Cerebellar cortex (tissue), 1 donor: ENCODE measurements at regions not wholly inside any gene's neighbourhood (a gene's known extent, or its start where the extent isn't known, plus 50 kb on each side); places are given as distances from the start of the nearest gene placed in this dataset.

Experiments used
- DNase-seq: peaks from one replicate; pipeline ENCODE4 v3.0.0-alpha.2; 2015; ENCODE audit warnings: low spot score

DNA sequence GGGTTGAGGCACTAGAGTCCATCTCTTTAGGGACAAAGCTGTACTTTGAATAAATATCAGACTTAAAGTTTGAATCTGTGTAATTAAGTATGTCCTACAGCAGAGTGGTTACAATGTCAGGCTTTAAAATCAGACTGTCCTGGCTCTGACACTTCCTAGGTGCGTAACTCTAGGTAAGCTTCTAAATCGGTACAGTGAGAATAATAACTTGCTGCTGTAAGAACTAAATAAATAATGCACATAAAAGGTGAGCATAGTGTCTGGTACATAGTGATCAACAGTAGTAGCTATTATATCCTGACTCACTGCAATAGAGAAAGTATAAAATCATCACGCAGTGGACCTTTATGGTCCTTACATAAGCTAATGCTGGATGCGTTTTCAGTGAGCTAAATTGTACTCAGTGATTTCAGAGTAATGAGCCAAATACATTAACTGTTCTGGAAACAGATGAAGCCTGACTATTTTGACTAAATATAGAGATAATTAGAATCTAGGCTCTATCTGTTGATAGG, 72.2 kb upstream of the PDK4 start:
- DNase-seq: no peak

GRCh38 chr7:95662987-95663386, 66.7 kb upstream of the PDK4 start:
- no peak for DNase-seq

- DNase-seq: no peak
These were observed 63.7 kb upstream of the PDK4 start for GRCh38 chr7:95660023-95660434.

- no peak for DNase-seq
These were observed 62.4 kb upstream of the PDK4 start for GRCh38 chr7:95658676-95659075.

DNA sequence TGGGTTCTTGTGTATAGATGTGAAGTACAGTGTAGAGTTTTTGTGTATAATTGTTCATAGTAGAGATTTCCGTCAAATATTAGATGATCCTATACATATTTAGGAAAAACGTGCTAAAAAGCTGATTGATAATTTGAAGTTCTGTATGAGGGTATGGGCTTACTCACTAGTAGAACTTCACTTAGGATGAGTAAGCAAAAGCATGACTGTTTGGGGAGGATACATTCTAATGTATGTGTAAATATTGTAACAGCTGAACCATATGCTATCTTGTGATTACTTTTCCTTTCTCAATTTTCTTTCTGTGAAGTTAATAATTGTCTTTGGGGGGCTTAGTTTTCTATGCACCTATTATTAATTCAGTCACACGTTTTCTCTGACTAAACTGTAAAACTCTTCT, 53.2 kb upstream of the PDK4 start:
- DNase-seq: no peak

GRCh38 chr7:95646350-95646749, 50.0 kb upstream of the PDK4 start:
- DNase-seq: no peak
